Liver (tissue), 8 donors: ENCODE measurements at regions not wholly inside any gene's neighbourhood (a gene's known extent, or its start where the extent isn't known, plus 50 kb on each side); places are given as distances from the start of the nearest gene placed in this dataset.

Experiments
- DNase-seq: peaks from one replicate; pipeline ENCODE4 v3.0.0-alpha.2; 2017; ENCODE audit warnings: low spot score
- H3K27ac ChIP-seq, 2 donors: one replicate each; pipeline ENCODE4 v1.7.0; 2013; ENCODE audit warnings: inconsistent platforms in 2 of 2, low read length in 2 of 2, control low read depth in 1 of 2, low read depth in 1 of 2, mild to moderate bottlenecking in 1 of 2
- H3K27me3 ChIP-seq, 4 donors: one replicate each; pipeline versions ENCODE4 v1.6.1 to v1.7.0; 2013; ENCODE audit warnings: low read length in 3 of 4, inconsistent platforms in 1 of 4, mild to moderate bottlenecking in 1 of 4, moderate library complexity in 1 of 4; ENCODE audit not compliant: control insufficient read depth in 4 of 4, insufficient read depth in 4 of 4
- H3K36me3 ChIP-seq, 4 donors: one replicate each; pipeline versions ENCODE4 v1.6.1 to v1.7.0; 2013; ENCODE audit warnings: low read length in 3 of 4, mild to moderate bottlenecking in 3 of 4, low read depth in 1 of 4, moderate library complexity in 1 of 4; ENCODE audit not compliant: control insufficient read depth in 4 of 4, insufficient read depth in 3 of 4
- H3K4me1 ChIP-seq, 4 donors: one replicate each; pipeline versions ENCODE4 v1.6.1 to v1.7.0; 2013; ENCODE audit warnings: low read length in 3 of 4, mild to moderate bottlenecking in 3 of 4, moderate library complexity in 1 of 4; ENCODE audit not compliant: control insufficient read depth in 4 of 4, insufficient read depth in 4 of 4
- H3K4me3 ChIP-seq, 3 donors: one replicate each; pipeline versions ENCODE4 v1.6.1 to v1.7.0; 2013; ENCODE audit warnings: low read length in 3 of 3, control low read depth in 1 of 3, low read depth in 1 of 3, mild to moderate bottlenecking in 1 of 3
- H3K9ac ChIP-seq, 2 donors: one replicate each; pipeline ENCODE4 v1.7.0; 2013; ENCODE audit warnings: low read length in 2 of 2, mild to moderate bottlenecking in 2 of 2, moderate library complexity in 2 of 2, control low read depth in 1 of 2, low read depth in 1 of 2
- H3K9me3 ChIP-seq, 4 donors: one replicate each; pipeline versions ENCODE4 v1.6.1 to v1.7.0; 2013; ENCODE audit warnings: low read length in 3 of 4; ENCODE audit not compliant: control insufficient read depth in 4 of 4
- ATF3 ChIP-seq: IDR thresholded peaks from 2 replicates; pipeline ENCODE4 v1.6.1; 2016; ENCODE audit warnings: antibody characterized with exemption
- CTCF ChIP-seq: fragments of 150-350 bp; IDR thresholded peaks from 2 replicates; pipeline ENCODE4 v1.5.1; 2017; ENCODE audit warnings: improper control_type of control experiment, low read depth, low read length; ENCODE audit not compliant: missing input control
- EGR1 ChIP-seq, 2 donors: IDR thresholded peaks; 2 replicates each; pipeline ENCODE4 v1.6.1; 2016 to 2018; ENCODE audit warnings: antibody characterized with exemption in 2 of 2, low read depth in 2 of 2
- FOXA1 ChIP-seq: IDR thresholded peaks from 2 replicates; pipeline ENCODE4 v1.6.1; 2016; ENCODE audit warnings: antibody characterized with exemption
- FOXA2 ChIP-seq: IDR thresholded peaks from 2 replicates; pipeline ENCODE4 v1.6.1; 2016; ENCODE audit warnings: antibody characterized with exemption
- GABPA ChIP-seq, 2 donors: IDR thresholded peaks in 1 of 2; conservative IDR thresholded peaks in 1 of 2; 2 replicates each; pipeline ENCODE4 v1.6.1; 2016; ENCODE audit warnings: antibody characterized with exemption in 2 of 2, mild to moderate bottlenecking in 1 of 2, moderate library complexity in 1 of 2
- HNF4G ChIP-seq: IDR thresholded peaks from 2 replicates; pipeline ENCODE4 v1.6.1; 2016; ENCODE audit warnings: antibody characterized with exemption
- JUND ChIP-seq, 2 donors: IDR thresholded peaks; 2 replicates each; pipeline ENCODE4 v1.6.1; 2016; ENCODE audit warnings: antibody characterized with exemption in 2 of 2
- NR2F2 ChIP-seq: IDR thresholded peaks from 2 replicates; pipeline ENCODE4 v1.6.1; 2016; ENCODE audit warnings: antibody characterized with exemption
- RAD21 ChIP-seq, 2 donors: IDR thresholded peaks; 2 replicates each; pipeline ENCODE4 v1.6.1; 2016; ENCODE audit warnings: antibody characterized with exemption in 2 of 2, mild to moderate bottlenecking in 2 of 2
- RXRA ChIP-seq, 2 donors: IDR thresholded peaks; 2 replicates each; pipeline ENCODE4 v1.6.1; 2017 to 2018; ENCODE audit warnings: antibody characterized with exemption in 2 of 2, mild to moderate bottlenecking in 1 of 2
- SP1 ChIP-seq: IDR thresholded peaks from 2 replicates; pipeline ENCODE4 v1.6.1; 2018; ENCODE audit warnings: antibody characterized with exemption, mild to moderate bottlenecking
- TAF1 ChIP-seq: conservative IDR thresholded peaks from 2 replicates; pipeline ENCODE4 v1.6.1; 2016; ENCODE audit warnings: antibody characterized with exemption, mild to moderate bottlenecking
- YY1 ChIP-seq: IDR thresholded peaks from 2 replicates; pipeline ENCODE4 v1.6.1; 2016; ENCODE audit warnings: antibody characterized with exemption, mild to moderate bottlenecking
- WGBS: extraction: QIAGEN DNeasy Blood & Tissue Kit; methylation state at CpG from one replicate; pipeline ENCODE4 v1.1.7; 2013; 5-methylcytosine and 5-hydroxymethylcytosine counted together
- TF ChIP-seq, protein P1 (sequence below): IDR thresholded peaks from 2 replicates; pipeline ENCODE4 v1.6.1; 2016; ENCODE audit warnings: antibody characterized with exemption
- TF ChIP-seq, protein P2 (sequence below): IDR thresholded peaks from 2 replicates; pipeline ENCODE4 v1.6.1; 2016; ENCODE audit warnings: antibody characterized with exemption, mild to moderate bottlenecking
- donor health status: healthy.
- donor health status: healthy.
- donor health status: healthy.
- donor health status: healthy.
- donor health status: healthy.

DNA sequence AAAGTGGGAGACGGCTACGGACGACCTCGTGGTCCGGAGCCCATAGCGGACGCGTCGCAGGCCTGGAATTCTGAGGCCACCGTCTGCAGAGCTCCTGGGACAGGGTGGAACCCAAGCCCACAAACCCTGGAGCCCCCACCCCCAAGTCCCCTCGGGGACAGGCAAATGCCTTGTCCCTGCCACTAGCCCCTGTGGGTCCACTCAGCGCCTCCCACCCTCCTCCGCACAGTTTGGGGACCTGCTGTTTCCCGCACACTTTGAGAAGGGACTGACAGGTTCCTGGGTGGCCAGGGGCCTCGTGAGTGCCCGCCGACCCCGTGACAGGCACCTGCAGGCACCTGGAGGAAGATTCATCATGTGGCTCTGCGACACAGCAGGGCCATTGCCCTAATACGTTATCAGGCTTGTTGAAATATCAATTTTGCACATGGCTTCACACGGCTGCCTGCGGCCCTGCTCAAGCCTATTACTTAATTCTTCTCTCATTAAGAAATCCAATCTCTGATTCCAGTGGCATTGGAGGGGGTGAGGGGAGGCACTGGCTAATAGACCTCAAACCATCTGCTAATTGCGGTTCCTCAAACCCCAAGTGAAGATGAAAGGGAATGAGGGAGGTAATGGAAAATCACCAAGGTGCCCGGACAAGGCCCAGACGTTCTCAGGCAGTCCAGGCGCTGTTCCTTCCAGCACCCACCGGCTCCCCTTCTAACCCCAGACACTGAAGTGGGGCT is 672.5 kb downstream of the BRD1 start:
- Histone ChIP-seq H3K36me3 (no peaks in the 10 kb centered on the region), H3K4me1 (no peaks in the 10 kb centered on the region), H3K9ac (no peak overlapping the region), H3K27me3 (no peaks in the 10 kb centered on the region), H3K9me3 (no peaks in the 10 kb centered on the region), H3K4me3 (no peak overlapping the region), H3K27ac (no peak overlapping the region)
- TF ChIP-seq, protein P1, sequence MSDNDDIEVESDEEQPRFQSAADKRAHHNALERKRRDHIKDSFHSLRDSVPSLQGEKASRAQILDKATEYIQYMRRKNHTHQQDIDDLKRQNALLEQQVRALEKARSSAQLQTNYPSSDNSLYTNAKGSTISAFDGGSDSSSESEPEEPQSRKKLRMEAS = no peak
- TF ChIP-seq YY1 (no peak), JUND (IDR thresholded peaks at IDR 0.05) (no peak), HNF4G (no peak), RXRA (IDR thresholded peaks at IDR 0.05) (no peak), FOXA1 (no peak), RAD21 (IDR thresholded peaks at IDR 0.05) (no peak), ATF3 (no peak), GABPA (IDR thresholded peaks at IDR 0.05 in 1 of 2, conservative IDR thresholded peaks at IDR 0.05 in 1 of 2) (no peak), EGR1 (IDR thresholded peaks at IDR 0.05; ENCODE audit: low read depth in 2 of 2) (no peak), SP1 (no peak), FOXA2 (no peak), TAF1 (no peak), NR2F2 (no peak), CTCF (no peak)
- TF ChIP-seq, protein P2, sequence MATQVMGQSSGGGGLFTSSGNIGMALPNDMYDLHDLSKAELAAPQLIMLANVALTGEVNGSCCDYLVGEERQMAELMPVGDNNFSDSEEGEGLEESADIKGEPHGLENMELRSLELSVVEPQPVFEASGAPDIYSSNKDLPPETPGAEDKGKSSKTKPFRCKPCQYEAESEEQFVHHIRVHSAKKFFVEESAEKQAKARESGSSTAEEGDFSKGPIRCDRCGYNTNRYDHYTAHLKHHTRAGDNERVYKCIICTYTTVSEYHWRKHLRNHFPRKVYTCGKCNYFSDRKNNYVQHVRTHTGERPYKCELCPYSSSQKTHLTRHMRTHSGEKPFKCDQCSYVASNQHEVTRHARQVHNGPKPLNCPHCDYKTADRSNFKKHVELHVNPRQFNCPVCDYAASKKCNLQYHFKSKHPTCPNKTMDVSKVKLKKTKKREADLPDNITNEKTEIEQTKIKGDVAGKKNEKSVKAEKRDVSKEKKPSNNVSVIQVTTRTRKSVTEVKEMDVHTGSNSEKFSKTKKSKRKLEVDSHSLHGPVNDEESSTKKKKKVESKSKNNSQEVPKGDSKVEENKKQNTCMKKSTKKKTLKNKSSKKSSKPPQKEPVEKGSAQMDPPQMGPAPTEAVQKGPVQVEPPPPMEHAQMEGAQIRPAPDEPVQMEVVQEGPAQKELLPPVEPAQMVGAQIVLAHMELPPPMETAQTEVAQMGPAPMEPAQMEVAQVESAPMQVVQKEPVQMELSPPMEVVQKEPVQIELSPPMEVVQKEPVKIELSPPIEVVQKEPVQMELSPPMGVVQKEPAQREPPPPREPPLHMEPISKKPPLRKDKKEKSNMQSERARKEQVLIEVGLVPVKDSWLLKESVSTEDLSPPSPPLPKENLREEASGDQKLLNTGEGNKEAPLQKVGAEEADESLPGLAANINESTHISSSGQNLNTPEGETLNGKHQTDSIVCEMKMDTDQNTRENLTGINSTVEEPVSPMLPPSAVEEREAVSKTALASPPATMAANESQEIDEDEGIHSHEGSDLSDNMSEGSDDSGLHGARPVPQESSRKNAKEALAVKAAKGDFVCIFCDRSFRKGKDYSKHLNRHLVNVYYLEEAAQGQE = no peak
- no peak for DNase-seq
- WGBS = 83% methylated on average over 27 of the region's 27 CpGs

DNA sequence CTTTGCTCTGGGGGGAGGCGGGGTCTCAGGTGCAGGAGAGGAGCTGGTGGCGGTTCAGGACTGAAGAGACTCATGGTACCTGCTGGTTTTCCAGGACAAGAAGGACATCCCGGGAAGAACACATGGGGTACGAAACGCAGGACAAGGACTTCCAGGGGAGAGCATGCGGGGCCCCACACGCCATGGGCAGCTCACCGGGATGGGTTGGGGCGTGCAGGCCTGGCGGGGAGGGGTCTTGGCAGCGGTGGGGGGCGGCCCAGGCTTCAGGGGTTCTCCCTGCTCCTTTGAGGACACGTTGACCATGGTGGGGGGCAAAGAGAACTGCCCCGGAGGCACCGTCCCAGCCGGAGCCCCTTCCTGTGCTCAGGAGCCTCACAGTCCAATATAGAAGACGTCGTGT is 673.2 kb downstream of the BRD1 start:
- Histone ChIP-seq H3K27me3 (no peaks in the 10 kb centered on the region), H3K9me3 (no peaks in the 10 kb centered on the region), H3K4me1 (no peaks in the 10 kb centered on the region), H3K36me3 (no peaks in the 10 kb centered on the region), H3K4me3 (no peak overlapping the region), H3K27ac (no peak overlapping the region), H3K9ac (no peak overlapping the region)
- DNase-seq = no peak
- WGBS = 86% methylated on average over 18 of the region's 18 CpGs
- no peak for TF ChIP-seq SP1
